Mesodermal cell (in vitro differentiated cells): ENCODE measurements at regions not wholly inside any gene's neighbourhood (a gene's known extent, or its start where the extent isn't known, plus 50 kb on each side); places are given as distances from the start of the nearest gene placed in this dataset.

Experiments used
- H3K27ac ChIP-seq: 2 replicates; pipeline ENCODE4 v1.7.0; 2013; ENCODE audit warnings: mild to moderate bottlenecking, low read depth, low read length, moderate library complexity; ENCODE audit not compliant: severe bottlenecking
- H3K36me3 ChIP-seq: 2 replicates; pipeline ENCODE4 v1.7.1; 2013; ENCODE audit warnings: mild to moderate bottlenecking, low read length, moderate library complexity; ENCODE audit not compliant: control insufficient read depth, insufficient read depth
- H3K4me1 ChIP-seq: one replicate; pipeline ENCODE4 v1.7.1; 2013; ENCODE audit warnings: mild to moderate bottlenecking, low read length; ENCODE audit not compliant: insufficient read depth, control insufficient read depth, poor library complexity, severe bottlenecking
- H3K4me3 ChIP-seq: 2 replicates; pipeline ENCODE4 v1.7.0; 2013; ENCODE audit warnings: low read length, control low read depth, mild to moderate bottlenecking; ENCODE audit not compliant: insufficient read depth, poor library complexity, severe bottlenecking; ENCODE audit errors: extremely low read depth
- H3K9me3 ChIP-seq: 2 replicates; pipeline ENCODE4 v1.7.1; 2013; ENCODE audit warnings: mild to moderate bottlenecking, low read length, moderate library complexity; ENCODE audit not compliant: control insufficient read depth
- WGBS, 2 experiments: methylation state at CpG; one replicate each; pipeline ENCODE4 v1.1.5; 2013; ENCODE audit warnings: missing lambda C conversion rate in 2 of 2; ENCODE audit not compliant: insufficient coverage in 2 of 2; 5-methylcytosine and 5-hydroxymethylcytosine counted together

GRCh38 chr6:22925304-22925835 is 356.0 kb downstream of the HDGFL1 start:
- H3K4me1 ChIP-seq, result peaks cover 14% of the 10 kb centered on the region
- no peaks in the 10 kb centered on the region for H3K9me3 ChIP-seq
- H3K36me3 ChIP-seq, result no peaks in the 10 kb centered on the region
- no peak overlapping the region for H3K4me3 ChIP-seq
- WGBS, 2 experiments, result no CpG with 5 or more reads among the region's 2 CpGs
- H3K27ac ChIP-seq, result peak overlapping the region; percentile 43

- H3K4me1 ChIP-seq, result peaks cover 14% of the 10 kb centered on the region
- no peaks in the 10 kb centered on the region for H3K9me3 ChIP-seq
- H3K36me3 ChIP-seq, result no peaks in the 10 kb centered on the region
- no peak overlapping the region for H3K4me3 ChIP-seq
- WGBS, 2 experiments, result 83 to 87% methylated on average over 3 of the region's 4 CpGs
- peak overlapping the region; percentile 52 for H3K27ac ChIP-seq
Observed at GRCh38 chr6:22925920-22926789, 356.8 kb downstream of the HDGFL1 start.

GRCh38 chr6:22926790-22927354 is 357.5 kb downstream of the HDGFL1 start:
- peak overlapping the region; percentile 50 for H3K27ac ChIP-seq
- no CpG with 5 or more reads among the region's 2 CpGs for WGBS, 2 experiments

GRCh38 chr6:22928775-22929174 is 359.4 kb downstream of the HDGFL1 start:
- Histone ChIP-seq H3K36me3 (no peaks in the 10 kb centered on the region), H3K4me3 (no peak overlapping the region)

More at GRCh38 chr6:22926790-22927354, 357.5 kb downstream of the HDGFL1 start:
- Histone ChIP-seq H3K36me3 (no peaks in the 10 kb centered on the region), H3K4me1 (peaks cover 14% of the 10 kb centered on the region), H3K9me3 (no peaks in the 10 kb centered on the region), H3K4me3 (no peak overlapping the region)

GRCh38 chr6:22929311-22929985 is 360.1 kb downstream of the HDGFL1 start:
- no peaks in the 10 kb centered on the region for H3K36me3 ChIP-seq
- no peak overlapping the region for H3K4me3 ChIP-seq
- 85 to 100% methylated on average over 1 to 2 of the region's 4 CpGs for WGBS, 2 experiments
- peak overlapping the region; percentile 55 for H3K27ac ChIP-seq
- no peaks in the 10 kb centered on the region for H3K9me3 ChIP-seq
- peaks cover 14% of the 10 kb centered on the region for H3K4me1 ChIP-seq

More at GRCh38 chr6:22928775-22929174, 359.4 kb downstream of the HDGFL1 start:
- H3K27ac ChIP-seq, result peak overlapping the region; percentile 55
- H3K9me3 ChIP-seq, result no peaks in the 10 kb centered on the region
- 55 to 70% methylated on average over 1 of the region's 2 CpGs for WGBS, 2 experiments
- peaks cover 14% of the 10 kb centered on the region for H3K4me1 ChIP-seq

GRCh38 chr6:22940581-22941290 is 371.4 kb downstream of the HDGFL1 start:
- Histone ChIP-seq H3K4me1 (no peaks in the 10 kb centered on the region), H3K36me3 (no peaks in the 10 kb centered on the region), H3K9me3 (no peaks in the 10 kb centered on the region), H3K27ac (no peak overlapping the region), H3K4me3 (no peak overlapping the region)
- 93% methylated on average over 4 to 6 of the region's 6 CpGs for WGBS, 2 experiments

GRCh38 chr6:22942403-22942802 is 373.0 kb downstream of the HDGFL1 start:
- no CpG with 5 or more reads among the region's 2 CpGs for whole genome bisulfite sequencing, 2 experiments

GRCh38 chr6:22943327-22943726 is 374.0 kb downstream of the HDGFL1 start:
- Histone ChIP-seq H3K4me3 (no peak overlapping the region), H3K36me3 (no peaks in the 10 kb centered on the region), H3K4me1 (no peaks in the 10 kb centered on the region), H3K27ac (no peak overlapping the region), H3K9me3 (no peaks in the 10 kb centered on the region)
- 83 to 90% methylated on average over 1 to 2 of the region's 2 CpGs for whole genome bisulfite sequencing, 2 experiments

More at GRCh38 chr6:22942403-22942802, 373.0 kb downstream of the HDGFL1 start:
- Histone ChIP-seq H3K9me3 (no peaks in the 10 kb centered on the region), H3K27ac (no peak overlapping the region), H3K4me3 (no peak overlapping the region), H3K36me3 (no peaks in the 10 kb centered on the region), H3K4me1 (no peaks in the 10 kb centered on the region)

GRCh38 chr6:22949967-22950366 is 380.6 kb downstream of the HDGFL1 start:
- Histone ChIP-seq H3K36me3 (no peaks in the 10 kb centered on the region), H3K27ac (no peak overlapping the region), H3K4me1 (peaks cover 3% of the 10 kb centered on the region), H3K9me3 (no peaks in the 10 kb centered on the region), H3K4me3 (no peak overlapping the region)
- no CpG with 5 or more reads among the region's 1 CpG for WGBS, 2 experiments

GRCh38 chr6:22952097-22952496 is 382.7 kb downstream of the HDGFL1 start:
- H3K4me3 ChIP-seq, result no peak overlapping the region
- H3K9me3 ChIP-seq, result no peaks in the 10 kb centered on the region
- no peak overlapping the region for H3K27ac ChIP-seq
- H3K4me1 ChIP-seq, result peaks cover 3% of the 10 kb centered on the region
- WGBS, 2 experiments, result 94 to 100% methylated on average over 1 to 4 of the region's 4 CpGs
- H3K36me3 ChIP-seq, result no peaks in the 10 kb centered on the region
